ENCODE measurements at regions not wholly inside any gene's neighbourhood (a gene's known extent, or its start where the extent isn't known, plus 50 kb on each side); places are given as distances from the start of the nearest gene placed in this dataset.

GRCh38 chr6:47132724-47133123 is 90.6 kb upstream of the ADGRF1 start:
- no peak overlapping the region for H3K27ac ChIP-seq
- TF ChIP-seq ZFX (IDR thresholded peaks at IDR 0.05) (no peak), CTCF (conservative IDR thresholded peaks at IDR 0.05) (no peak)

GRCh38 chr6:47131773-47132172 is 89.6 kb upstream of the ADGRF1 start:
- no peak overlapping the region for H3K27ac ChIP-seq
- TF ChIP-seq CTCF (conservative IDR thresholded peaks at IDR 0.05), result no peak
- no peak for TF ChIP-seq ZFX (IDR thresholded peaks at IDR 0.05)

- no peak overlapping the region for H3K27ac ChIP-seq
- TF ChIP-seq ZFX (IDR thresholded peaks at IDR 0.05), result no peak
- no peak for TF ChIP-seq CTCF (conservative IDR thresholded peaks at IDR 0.05)
Observed at GRCh38 chr6:47130086-47130485, 88.0 kb upstream of the ADGRF1 start.

GRCh38 chr6:47129129-47129528 is 87.0 kb upstream of the ADGRF1 start:
- TF ChIP-seq ZFX (IDR thresholded peaks at IDR 0.05), result no peak
- TF ChIP-seq CTCF (conservative IDR thresholded peaks at IDR 0.05), result no peak
- no peak overlapping the region for H3K27ac ChIP-seq

- no peak for TF ChIP-seq CTCF (conservative IDR thresholded peaks at IDR 0.05)
- H3K27ac ChIP-seq, result no peak overlapping the region
Observed at GRCh38 chr6:47126647-47127391, 84.7 kb upstream of the ADGRF1 start.

- H3K27ac ChIP-seq, result no peak overlapping the region
- TF ChIP-seq ZFX (IDR thresholded peaks at IDR 0.05) (no peak), CTCF (conservative IDR thresholded peaks at IDR 0.05) (no peak)
Observed at GRCh38 chr6:47118611-47119010, 76.5 kb upstream of the ADGRF1 start.

GRCh38 chr6:47117314-47117713 is 75.2 kb upstream of the ADGRF1 start:
- no peak for TF ChIP-seq CTCF (conservative IDR thresholded peaks at IDR 0.05)
- TF ChIP-seq ZFX (IDR thresholded peaks at IDR 0.05), result no peak
- H3K27ac ChIP-seq, result no peak overlapping the region

Measured in C4-2B (cell line).